ENCODE measurements at regions not wholly inside any gene's neighbourhood (a gene's known extent, or its start where the extent isn't known, plus 50 kb on each side); places are given as distances from the start of the nearest gene placed in this dataset.

DNA sequence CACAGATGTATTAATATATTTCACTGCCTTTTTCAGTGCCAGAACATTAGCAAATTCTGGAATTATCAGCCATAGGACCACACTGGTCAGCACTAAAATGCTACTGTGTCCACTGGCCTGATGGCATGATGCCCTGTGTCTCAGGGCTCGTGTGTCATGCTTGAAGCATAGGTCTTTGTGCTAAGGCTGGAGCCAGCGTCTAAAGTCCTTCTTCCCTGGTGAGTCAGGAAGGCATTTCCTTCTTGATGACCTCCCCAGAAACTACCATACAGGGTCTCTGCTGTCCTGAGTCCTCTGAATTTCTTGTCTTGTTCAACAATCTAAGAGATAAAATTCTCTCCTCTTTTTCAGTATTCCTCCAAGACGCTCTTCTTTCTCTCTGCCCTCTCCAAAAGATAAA, 489.9 kb downstream of the PSAT1 start:
- peak; percentile 29 for DNase-seq (ENCODE audit: low read depth)
- no peak for TF ChIP-seq CTCF (IDR thresholded peaks at IDR 0.05; ENCODE audit: low read length, missing control alignments)
- no peak overlapping the region for H3K4me3 ChIP-seq (replicated peaks; ENCODE audit: low read depth, low read length)

- no peak for TF ChIP-seq CTCF (IDR thresholded peaks at IDR 0.05; ENCODE audit: low read length, missing control alignments)
- DNase-seq (ENCODE audit: low read depth) = peak; percentile 14
Measured at GRCh38 chr9:78788101-78788500, 491.2 kb downstream of the PSAT1 start.

DNA sequence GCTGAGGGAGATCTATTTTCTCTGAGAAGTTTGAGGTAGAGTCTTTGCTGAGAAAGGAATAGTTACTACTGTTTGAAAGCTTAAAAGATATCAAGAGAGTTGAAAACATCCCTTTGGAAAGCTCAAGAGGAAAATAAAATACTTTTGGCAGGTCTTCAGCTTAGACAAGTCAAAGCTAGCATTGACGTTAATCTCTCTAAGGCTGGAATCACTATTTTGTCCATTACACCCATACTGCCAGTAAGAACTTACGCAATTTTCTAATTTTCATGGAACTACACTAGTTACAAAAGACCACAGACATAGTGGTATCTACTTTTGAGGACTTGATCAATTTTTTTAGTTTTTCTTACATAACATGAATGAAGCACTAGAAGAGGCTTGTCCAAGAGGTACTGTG, 494.9 kb downstream of the PSAT1 start:
- TF ChIP-seq CTCF (IDR thresholded peaks at IDR 0.05; ENCODE audit: low read length, missing control alignments) = no peak
- peak; percentile 43 for DNase-seq (ENCODE audit: low read depth)
- no peak overlapping the region for H3K4me3 ChIP-seq (replicated peaks; ENCODE audit: low read depth, low read length)

More at GRCh38 chr9:78788101-78788500, 491.2 kb downstream of the PSAT1 start:
- no peak overlapping the region for H3K4me3 ChIP-seq (replicated peaks; ENCODE audit: low read depth, low read length)

GRCh38 chr9:78792745-78793144, 495.8 kb downstream of the PSAT1 start:
- no peak overlapping the region for H3K4me3 ChIP-seq (replicated peaks; ENCODE audit: low read depth, low read length)
- DNase-seq (ENCODE audit: low read depth) = no peak
- no peak for TF ChIP-seq CTCF (IDR thresholded peaks at IDR 0.05; ENCODE audit: low read length, missing control alignments)

GRCh38 chr9:78805771-78806170, 508.8 kb downstream of the PSAT1 start:
- H3K4me3 ChIP-seq (replicated peaks; ENCODE audit: low read depth, low read length) = no peak overlapping the region

GRCh38 chr9:78806492-78807160, 509.7 kb downstream of the PSAT1 start:
- DNase-seq (ENCODE audit: low read depth) = no peak
- no peak for TF ChIP-seq CTCF (IDR thresholded peaks at IDR 0.05; ENCODE audit: low read length, missing control alignments)
- no peak overlapping the region for H3K4me3 ChIP-seq (replicated peaks; ENCODE audit: low read depth, low read length)

More at GRCh38 chr9:78805771-78806170, 508.8 kb downstream of the PSAT1 start:
- TF ChIP-seq CTCF (IDR thresholded peaks at IDR 0.05; ENCODE audit: low read length, missing control alignments) = no peak
- no peak for DNase-seq (ENCODE audit: low read depth)

DNA sequence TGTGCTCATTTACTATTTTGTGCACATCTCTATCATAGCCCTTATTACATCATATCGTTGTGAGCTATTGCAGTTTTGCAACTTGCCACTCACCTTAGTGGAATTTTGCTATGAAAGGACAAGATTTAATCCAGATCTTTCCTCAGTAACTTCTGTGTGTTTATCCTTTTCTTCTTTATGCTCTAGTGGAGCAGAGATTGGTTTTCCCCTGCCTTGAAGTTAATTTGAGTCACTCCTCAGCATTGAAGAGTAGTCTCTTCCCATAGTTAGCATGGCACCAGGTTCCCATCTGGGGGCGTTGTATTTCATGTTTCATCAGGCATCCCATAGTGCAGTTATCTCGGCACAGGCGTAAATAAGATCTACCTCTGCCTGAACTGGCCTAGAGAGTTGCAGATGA, 510.4 kb downstream of the PSAT1 start:
- no peak overlapping the region for H3K4me3 ChIP-seq (replicated peaks; ENCODE audit: low read depth, low read length)
- DNase-seq (ENCODE audit: low read depth) = no peak
- TF ChIP-seq CTCF (IDR thresholded peaks at IDR 0.05; ENCODE audit: low read length, missing control alignments) = no peak

Measured in fibroblast of pulmonary artery (primary cell).